ENCODE measurements at regions not wholly inside any gene's neighbourhood (a gene's known extent, or its start where the extent isn't known, plus 50 kb on each side); places are given as distances from the start of the nearest gene placed in this dataset.
"Not testable (repeated sequence)": the region's sequence is repeated elsewhere in the genome, so short reads cannot be mapped to it uniquely, and the experiment has no call there.

GRCh38 chr6:85714893-85715530 lies 72.3 kb upstream of the SYNCRIP start:
- no peak for ATAC-seq

DNA sequence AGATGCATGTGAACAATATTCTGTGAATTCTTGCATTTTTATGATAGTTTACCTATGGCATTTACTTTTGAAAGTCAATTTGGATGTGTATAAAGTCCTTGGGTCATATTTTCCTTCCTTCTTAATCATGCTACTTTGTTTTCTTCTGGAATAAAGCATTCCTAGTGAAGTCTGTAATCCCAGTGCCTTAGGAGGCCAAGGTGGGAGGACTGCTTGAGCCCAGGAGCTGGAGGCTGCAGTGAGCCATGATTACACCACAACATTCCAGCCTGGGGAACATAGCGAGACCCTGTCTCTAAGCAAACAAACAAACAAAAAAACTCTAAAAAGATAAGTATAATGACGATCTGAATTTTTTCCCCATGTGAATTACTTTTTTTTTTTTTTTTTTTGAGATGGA lies 69.7 kb upstream of the SYNCRIP start:
- ATAC-seq, result no peak

- ATAC-seq, result not testable (repeated sequence)
These were observed 64.9 kb upstream of the SYNCRIP start for GRCh38 chr6:85707515-85708145.

GRCh38 chr6:85706272-85706671 lies 63.6 kb upstream of the SYNCRIP start:
- ATAC-seq, result no peak

DNA sequence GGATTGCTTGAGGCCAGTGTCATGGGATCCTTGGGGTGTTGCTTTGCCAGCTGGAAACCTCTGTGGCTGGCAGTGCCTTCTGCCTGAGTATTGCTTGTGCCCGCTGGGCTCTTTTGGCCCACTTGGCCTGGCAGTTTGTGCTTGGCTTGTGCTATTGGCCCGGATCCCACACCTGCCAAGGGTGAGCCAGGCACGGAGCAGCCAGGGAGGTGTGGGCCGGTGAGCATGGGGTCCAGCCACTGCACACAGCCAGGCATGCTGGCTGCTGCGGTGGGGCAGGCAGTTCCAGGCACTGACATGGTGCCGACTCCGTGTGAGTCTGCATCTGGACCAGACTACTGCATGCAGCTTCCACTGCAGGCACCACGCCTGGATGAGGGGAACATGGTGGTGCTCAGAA lies 62.5 kb upstream of the SYNCRIP start:
- no peak for ATAC-seq

DNA sequence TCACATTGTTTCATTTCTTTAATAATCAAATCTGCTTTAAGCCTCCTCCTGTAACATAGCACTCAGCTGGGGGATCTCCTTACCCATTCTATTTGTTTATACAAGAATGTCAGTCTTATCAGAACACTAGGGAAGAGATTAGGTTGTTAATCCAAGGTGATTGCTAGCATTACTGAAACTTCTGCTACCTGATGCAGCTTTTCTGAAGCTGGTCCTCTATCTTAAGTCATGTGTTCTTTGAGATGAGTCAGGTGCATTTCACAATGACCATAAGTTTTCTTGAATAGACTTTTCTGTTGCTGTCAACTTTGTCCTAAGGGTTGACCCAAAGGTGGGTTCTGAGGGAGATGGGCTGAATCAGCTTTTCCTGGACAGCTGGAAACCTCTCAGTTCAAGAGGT lies 60.7 kb upstream of the SYNCRIP start:
- ATAC-seq, result no peak

All from activated CD4-positive, CD25-positive, alpha-beta regulatory T cell treated with anti-CD3 and anti-CD28 coated beads, Interleukin-2, amount 50 U/mL, for 24 hours (primary cell).